Epithelial cell of esophagus (primary cell): ENCODE measurements at regions not wholly inside any gene's neighbourhood (a gene's known extent, or its start where the extent isn't known, plus 50 kb on each side); places are given as distances from the start of the nearest gene placed in this dataset.

Experiments used
- DNase-seq: peaks from one replicate; pipeline ENCODE4 v3.0.0; 2010; ENCODE audit warnings: low read depth
- H3K4me3 ChIP-seq: 2 replicates; pipeline ENCODE4 v1.5.1; 2011; ENCODE audit warnings: mild to moderate bottlenecking, low read length, control low read depth
- CTCF ChIP-seq: IDR thresholded peaks from 2 replicates; pipeline ENCODE4 v1.5.1; 2011; ENCODE audit warnings: low read depth, mild to moderate bottlenecking, low read length, control low read depth, inconsistent platforms; ENCODE audit not compliant: insufficient read depth; ENCODE audit errors: missing control alignments

DNA sequence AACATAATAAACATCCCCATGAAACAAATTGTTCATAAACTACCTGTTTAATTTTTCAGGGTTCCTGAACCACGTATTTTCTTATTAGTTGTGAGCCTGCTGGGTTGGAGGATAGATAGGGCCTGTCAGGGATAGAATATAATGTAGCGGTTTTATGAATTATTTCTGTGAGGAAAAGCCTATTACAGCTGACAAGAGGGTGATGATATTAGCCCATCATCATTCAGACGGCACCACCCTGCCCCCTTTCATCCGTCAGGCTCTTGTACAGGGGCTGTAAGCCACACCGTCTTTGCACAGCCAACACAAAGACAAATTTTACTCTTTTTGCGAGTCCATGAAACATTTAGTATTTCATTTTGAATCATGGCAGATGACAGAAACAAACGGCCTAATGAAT is 335.3 kb upstream of the TMCO5A start:
- H3K4me3 ChIP-seq: no peak overlapping the region
- DNase-seq: no peak
- no peak for TF ChIP-seq CTCF

- DNase-seq: peak; percentile 8
- no peak for TF ChIP-seq CTCF
- H3K4me3 ChIP-seq: no peak overlapping the region
These were observed 318.2 kb upstream of the TMCO5A start for GRCh38 chr15:37616215-37616614.

- H3K4me3 ChIP-seq: no peak overlapping the region
- DNase-seq: no peak
- no peak for TF ChIP-seq CTCF
These were observed 316.1 kb upstream of the TMCO5A start for GRCh38 chr15:37618353-37618752.

- TF ChIP-seq CTCF: no peak
- no peak for DNase-seq
- no peak overlapping the region for H3K4me3 ChIP-seq
These were observed 314.9 kb upstream of the TMCO5A start for GRCh38 chr15:37619358-37620042.

DNA sequence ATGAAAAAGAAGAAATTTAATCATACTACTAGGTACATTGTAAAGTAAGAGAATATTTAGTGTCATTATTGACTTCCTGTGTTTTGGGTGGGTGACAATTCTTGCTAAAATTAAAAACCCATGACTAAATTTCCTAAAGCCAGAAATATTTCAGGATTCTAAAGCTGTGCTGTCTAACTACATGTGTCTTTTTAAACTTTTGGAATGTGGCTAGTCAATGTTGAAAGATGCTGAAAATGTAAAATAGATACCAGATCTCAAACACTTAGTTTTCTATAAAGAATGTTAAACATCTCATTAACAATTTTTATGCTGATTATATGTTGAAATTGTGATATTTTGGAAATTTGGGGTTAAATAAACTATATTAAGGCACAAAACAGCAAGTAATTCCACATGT is 308.9 kb upstream of the TMCO5A start:
- no peak overlapping the region for H3K4me3 ChIP-seq
- no peak for DNase-seq
- no peak for TF ChIP-seq CTCF

DNA sequence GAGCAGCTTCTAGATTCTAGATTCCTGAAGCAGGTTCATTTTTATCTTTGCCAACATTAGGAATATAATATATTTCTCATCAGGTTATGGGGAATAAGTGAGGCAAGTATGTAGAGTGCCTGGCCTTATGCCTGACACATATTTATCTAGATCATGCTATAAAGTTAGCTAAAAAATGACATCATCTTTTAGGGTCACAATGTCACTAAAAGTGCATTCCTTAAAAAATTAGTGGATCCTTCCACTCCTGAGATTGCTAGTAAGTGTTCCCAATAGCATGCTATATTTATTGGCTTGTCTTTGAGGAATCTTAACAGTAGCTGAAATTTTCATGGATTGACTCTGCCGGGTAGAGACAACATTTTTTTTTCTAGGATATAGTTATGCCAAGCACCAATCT is 305.9 kb upstream of the TMCO5A start:
- no peak for TF ChIP-seq CTCF
- H3K4me3 ChIP-seq: no peak overlapping the region
- DNase-seq: no peak

GRCh38 chr15:37636736-37637135 is 297.7 kb upstream of the TMCO5A start:
- no peak overlapping the region for H3K4me3 ChIP-seq
- no peak for TF ChIP-seq CTCF
- DNase-seq: no peak
